PC-9 (cell line): ENCODE measurements at regions not wholly inside any gene's neighbourhood (a gene's known extent, or its start where the extent isn't known, plus 50 kb on each side); places are given as distances from the start of the nearest gene placed in this dataset.

Experiments used
- EZH2 ChIP-seq: fragments of 200-600 bp; sonication (generic); IDR thresholded peaks from 2 replicates; pipeline ENCODE4 v1.8.0; 2017; ENCODE audit warnings: antibody characterized with exemption, low read depth
- TF ChIP-seq, protein P1 (sequence below): fragments of 200-600 bp; sonication (generic); conservative IDR thresholded peaks from 2 replicates; pipeline ENCODE4 v1.6.1; 2017; ENCODE audit warnings: mixed run types, antibody characterized with exemption, mild to moderate bottlenecking, moderate library complexity

DNA sequence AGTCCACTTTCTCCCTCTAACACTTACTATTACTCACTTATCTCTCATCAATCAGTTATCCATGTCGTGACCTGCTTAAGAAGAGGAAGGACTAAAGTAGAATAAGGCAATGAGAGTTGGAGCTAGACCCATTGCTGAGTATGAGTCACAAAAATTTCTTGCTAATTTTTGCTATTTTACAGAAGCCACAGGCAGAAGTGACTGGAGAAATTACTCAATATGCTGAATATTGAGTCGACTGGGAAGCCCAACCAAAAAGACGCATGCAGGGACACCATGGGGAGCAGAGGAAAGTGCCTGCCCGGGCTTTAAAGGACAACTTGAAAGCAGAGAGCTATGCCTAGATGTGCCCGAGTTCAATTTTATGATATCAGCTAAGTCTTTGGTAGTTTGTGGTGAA, 115.4 kb upstream of the FOXG1 start:
- TF ChIP-seq, protein P1, sequence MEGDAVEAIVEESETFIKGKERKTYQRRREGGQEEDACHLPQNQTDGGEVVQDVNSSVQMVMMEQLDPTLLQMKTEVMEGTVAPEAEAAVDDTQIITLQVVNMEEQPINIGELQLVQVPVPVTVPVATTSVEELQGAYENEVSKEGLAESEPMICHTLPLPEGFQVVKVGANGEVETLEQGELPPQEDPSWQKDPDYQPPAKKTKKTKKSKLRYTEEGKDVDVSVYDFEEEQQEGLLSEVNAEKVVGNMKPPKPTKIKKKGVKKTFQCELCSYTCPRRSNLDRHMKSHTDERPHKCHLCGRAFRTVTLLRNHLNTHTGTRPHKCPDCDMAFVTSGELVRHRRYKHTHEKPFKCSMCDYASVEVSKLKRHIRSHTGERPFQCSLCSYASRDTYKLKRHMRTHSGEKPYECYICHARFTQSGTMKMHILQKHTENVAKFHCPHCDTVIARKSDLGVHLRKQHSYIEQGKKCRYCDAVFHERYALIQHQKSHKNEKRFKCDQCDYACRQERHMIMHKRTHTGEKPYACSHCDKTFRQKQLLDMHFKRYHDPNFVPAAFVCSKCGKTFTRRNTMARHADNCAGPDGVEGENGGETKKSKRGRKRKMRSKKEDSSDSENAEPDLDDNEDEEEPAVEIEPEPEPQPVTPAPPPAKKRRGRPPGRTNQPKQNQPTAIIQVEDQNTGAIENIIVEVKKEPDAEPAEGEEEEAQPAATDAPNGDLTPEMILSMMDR = no peak
- no peak for TF ChIP-seq EZH2
